HepG2 (cell line): ENCODE measurements at regions not wholly inside any gene's neighbourhood (a gene's known extent, or its start where the extent isn't known, plus 50 kb on each side); places are given as distances from the start of the nearest gene placed in this dataset.

Experiments used
- ATAC-seq: fragments of 200-7000 bp; cut with Tn5 transposase; 3 replicates; pipeline ENCODE4 v1.9.1; 2020; ENCODE audit warnings: mild to moderate bottlenecking, moderate library complexity
- BruUV-seq: library from RNA; stranded (reverse); fragments of 400-500 nt; replicated peaks from 2 replicates; lab custom pipeline; 2021; lab: Mats Ljungman, UMichigan
- CTCF ChIA-PET: fragments of 300-600 bp; formaldehyde crosslinking; extraction: SDS; loops from one replicate; lab custom pipeline; 2021; ENCODE audit warnings: low total read pairs, inconsistent platforms, low intra/inter-chr PET ratio; lab: Yijun Ruan, JAX
- POLR2A ChIA-PET: fragments of 350-600 bp; sonication (Branson Sonifier 250); formaldehyde crosslinking; loops from one replicate; lab custom pipeline; 2020; ENCODE audit warnings: antibody characterized with exemption, inconsistent platforms; lab: Yijun Ruan, JAX
- DNase-seq: peaks from one replicate; pipeline ENCODE4 v3.0.0-alpha.2; 2015; ENCODE audit warnings: low spot score
- FAIRE-seq: peaks from 3 replicates; lab custom pipeline; 2011; peaks lifted over from hg19 to GRCh38; lab: Jason Lieb, UNC
- H2AFZ ChIP-seq: one replicate; pipeline ENCODE4 v1.6.1; 2011; ENCODE audit warnings: low read length, inconsistent platforms
- H3K27ac ChIP-seq: fragments of 300-600 bp; 3 replicates; pipeline ENCODE4 v1.8.0; 2011; ENCODE audit warnings: mixed run types, mild to moderate bottlenecking, mixed read lengths, low read length, inconsistent platforms; ENCODE audit not compliant: insufficient read depth; ENCODE audit errors: extremely low read length
- H3K27me3 ChIP-seq, 2 experiments: fragments of 200-600 bp in 1 of 2; 2 replicates in 1 of 2; 3 replicates in 1 of 2; pipeline versions ENCODE4 v1.6.0 to v1.8.0; 2011; ENCODE audit warnings: low read length in 2 of 2, mild to moderate bottlenecking in 2 of 2, moderate library complexity in 2 of 2, inconsistent platforms in 1 of 2; ENCODE audit not compliant: insufficient read depth in 2 of 2, control insufficient read depth in 1 of 2
- H3K36me3 ChIP-seq, 2 experiments: fragments of 200-600 bp in 1 of 2; replicated peaks in 1 of 2; 2 replicates in 1 of 2; 3 replicates in 1 of 2; pipeline versions ENCODE4 v1.5.1 to v1.8.0; 2011; ENCODE audit warnings: low read length in 2 of 2, inconsistent platforms in 1 of 2; ENCODE audit not compliant: insufficient read depth in 2 of 2, control insufficient read depth in 1 of 2
- H3K4me1 ChIP-seq: 2 replicates; pipeline ENCODE4 v1.5.1; 2012; ENCODE audit warnings: low read length, inconsistent platforms; ENCODE audit not compliant: insufficient read depth
- H3K4me2 ChIP-seq: 2 replicates; pipeline ENCODE4 v1.6.0; 2011; ENCODE audit warnings: low read depth, low read length, inconsistent platforms
- H3K4me3 ChIP-seq, 3 experiments: fragments of 200-600 bp in 1 of 3; sonication (generic), shearing (Covaris generic) in 1 of 3; replicated peaks in 1 of 3; 2 replicates each; pipeline ENCODE4 v1.5.1; 2011 to 2016; ENCODE audit warnings: low read length in 3 of 3, inconsistent platforms in 2 of 3, low read depth in 2 of 3, mild to moderate bottlenecking in 2 of 3, control low read depth in 1 of 3, mixed read lengths in 1 of 3; ENCODE audit not compliant: insufficient read depth in 1 of 3
- H3K79me2 ChIP-seq: one replicate; pipeline ENCODE4 v1.6.1; 2011; ENCODE audit warnings: low read length, inconsistent platforms; ENCODE audit not compliant: insufficient read depth
- H3K9ac ChIP-seq: 2 replicates; pipeline ENCODE4 v1.6.0; 2011; ENCODE audit warnings: mild to moderate bottlenecking, low read depth, low read length, inconsistent platforms; ENCODE audit not compliant: insufficient read depth
- H3K9me3 ChIP-seq: 2 replicates; pipeline ENCODE4 v1.5.1; 2012; ENCODE audit warnings: mild to moderate bottlenecking, low read length
- H4K20me1 ChIP-seq: 2 replicates; pipeline ENCODE4 v1.6.0; 2011; ENCODE audit warnings: inconsistent platforms, mild to moderate bottlenecking, low read length, moderate library complexity; ENCODE audit not compliant: insufficient read depth
- ELF4 ChIP-seq: sonication (generic); formaldehyde crosslinking; IDR thresholded peaks from 2 replicates; pipeline ENCODE4 v1.5.0; 2020; ENCODE audit warnings: missing genetic modification reagents, mild to moderate bottlenecking, moderate library complexity, borderline replicate concordance
- EP300 ChIP-seq, 3 experiments: sonication (generic) in 1 of 3; formaldehyde crosslinking in 1 of 3; IDR thresholded peaks; 2 replicates each; pipeline versions ENCODE4 v1.5.1 to v1.6.1; 2011 to 2020; ENCODE audit warnings: low read depth in 2 of 3, low read length in 2 of 3, borderline replicate concordance in 1 of 3, improper control_type of control experiment in 1 of 3, mild to moderate bottlenecking in 1 of 3, missing genetic modification reagents in 1 of 3, moderate library complexity in 1 of 3
- GRHL1 ChIP-seq: sonication (generic); formaldehyde crosslinking; conservative IDR thresholded peaks from 2 replicates; pipeline ENCODE4 v1.8.0; 2022; ENCODE audit warnings: missing genetic modification reagents
- KAT2B ChIP-seq: fragments of 150-350 bp; IDR thresholded peaks from 2 replicates; pipeline ENCODE4 v1.6.1; 2014; ENCODE audit warnings: low read depth, low read length, borderline replicate concordance
- MXD4 ChIP-seq: IDR thresholded peaks from 2 replicates; pipeline ENCODE4 v1.6.1; 2016; ENCODE audit warnings: mild to moderate bottlenecking, missing biosample characterization, missing genetic modification reagents
- NR1H2 ChIP-seq: sonication (generic); formaldehyde crosslinking; IDR thresholded peaks from 2 replicates; pipeline ENCODE4 v1.8.1; 2022; ENCODE audit warnings: low read depth, missing genetic modification reagents, borderline replicate concordance
- PHF8 ChIP-seq: sonication (generic); formaldehyde crosslinking; IDR thresholded peaks from 2 replicates; pipeline ENCODE4 v1.5.0; 2020; ENCODE audit warnings: missing genetic modification reagents
- TGIF2 ChIP-seq: IDR thresholded peaks from 2 replicates; pipeline ENCODE4 v1.6.1; 2016; ENCODE audit warnings: control low read depth, missing compliant biosample characterization
- TRIM24 ChIP-seq: sonication (generic); formaldehyde crosslinking; IDR thresholded peaks from 2 replicates; pipeline ENCODE4 v1.8.0; 2022; ENCODE audit warnings: mild to moderate bottlenecking, missing genetic modification reagents
- WIZ ChIP-seq: sonication (generic); formaldehyde crosslinking; IDR thresholded peaks from 2 replicates; pipeline ENCODE4 v1.5.1; 2020; ENCODE audit warnings: mild to moderate bottlenecking, missing genetic modification reagents
- ZFP82 ChIP-seq: sonication (generic); formaldehyde crosslinking; IDR thresholded peaks from 2 replicates; pipeline ENCODE4 v1.5.1; 2020; ENCODE audit warnings: mild to moderate bottlenecking, missing genetic modification reagents, borderline replicate concordance
- ZKSCAN5 ChIP-seq: sonication (generic); formaldehyde crosslinking; IDR thresholded peaks from 2 replicates; pipeline ENCODE4 v1.5.1; 2020; ENCODE audit warnings: mild to moderate bottlenecking, missing genetic modification reagents
- ZNF354B ChIP-seq: sonication (generic); formaldehyde crosslinking; IDR thresholded peaks from 2 replicates; pipeline ENCODE4 v1.8.0; 2022; ENCODE audit warnings: mild to moderate bottlenecking, missing genetic modification reagents
- ZNF75D ChIP-seq: sonication (generic); formaldehyde crosslinking; IDR thresholded peaks from 2 replicates; pipeline ENCODE4 v1.8.1; 2023; ENCODE audit warnings: missing genetic modification reagents, mild to moderate bottlenecking, borderline replicate concordance
- ZNF790 ChIP-seq: sonication (generic); formaldehyde crosslinking; IDR thresholded peaks from 2 replicates; pipeline ENCODE4 v1.8.0; 2022; ENCODE audit warnings: missing genetic modification reagents, mild to moderate bottlenecking, borderline replicate concordance
- WGBS: methylation state at CpG from one replicate; pipeline ENCODE4 v1.1.6; 2017; ENCODE audit warnings: low lambda C conversion rate; 5-methylcytosine and 5-hydroxymethylcytosine counted together
- in situ Hi-C: cut with HindIII; loops from 2 replicates; pipeline ENCODE4 v1.10.0; 2017; ENCODE audit warnings: low pct_unique_long_range_greater_than_20kb; ENCODE audit not compliant: extremely low pct_ligation_motif_present
- intact Hi-C: fragments of 100-400 bp; cut with micrococcal nuclease; formaldehyde crosslinking; loops from one replicate; pipeline ENCODE4 v1.10.0; 2022; ENCODE audit not compliant: unreplicated experiment

- H2AFZ ChIP-seq = no peak overlapping the region
- H3K79me2 ChIP-seq = no peaks in the 10 kb centered on the region
- no peak for ATAC-seq
- no peak for FAIRE-seq
- no peaks in the 10 kb centered on the region for H3K4me1 ChIP-seq
- no peak overlapping the region for H3K9ac ChIP-seq
- TF ChIP-seq PHF8 (CRISPR knock-in tag) (no peak), ELF4 (CRISPR knock-in tag) (no peak), MXD4 (CRISPR knock-in tag) (no peak), EP300 (IDR thresholded peaks at IDR 0.05; ENCODE audit: low read depth in 2 of 2, low read length in 2 of 2) (no peak), EP300 (CRISPR knock-in tag; IDR thresholded peaks at IDR 0.05; ENCODE audit: borderline replicate concordance) (no peak), ZNF790 (CRISPR knock-in tag) (no peak), TGIF2 (CRISPR knock-in tag) (no peak), ZNF75D (CRISPR knock-in tag) (no peak), NR1H2 (CRISPR knock-in tag) (no peak), KAT2B (no peak), ZFP82 (no peak), ZKSCAN5 (CRISPR knock-in tag) (no peak), GRHL1 (CRISPR knock-in tag) (no peak), ZNF354B (CRISPR knock-in tag) (no peak), TRIM24 (CRISPR knock-in tag) (no peak), WIZ (CRISPR knock-in tag) (no peak)
- ChIA-PET POLR2A (no interaction called here), CTCF (no interaction called here)
- peaks cover 6% of the 10 kb centered on the region for H3K9me3 ChIP-seq
- no peak overlapping the region for H3K27ac ChIP-seq
- H3K27me3 ChIP-seq = no peaks in the 10 kb centered on the region
- in situ Hi-C loops (no loop called here), intact Hi-C loops (no loop called here)
- H4K20me1 ChIP-seq = no peaks in the 10 kb centered on the region
- H3K36me3 ChIP-seq = no peaks in the 10 kb centered on the region
- BruUV-seq = no TSS peak
- WGBS = 88% methylated on average over 1 of the region's 1 CpG
- H3K4me3 ChIP-seq = no peak overlapping the region
- no peak for DNase-seq
- H3K4me2 ChIP-seq = no peak overlapping the region
Observed at GRCh38 chr6:81984599-81984998, 232.1 kb upstream of the TENT5A start.
